ENCODE measurements at regions not wholly inside any gene's neighbourhood (a gene's known extent, or its start where the extent isn't known, plus 50 kb on each side); places are given as distances from the start of the nearest gene placed in this dataset.

GRCh38 chr4:138952411-138952810 lies 63.2 kb upstream of the NOCT start:
- no peaks in the 10 kb centered on the region for H3K9me3 ChIP-seq
- TF ChIP-seq CTCF (IDR thresholded peaks at IDR 0.05), result no peak
- no peak for TF ChIP-seq POLR2A (IDR thresholded peaks at IDR 0.05)
- TF ChIP-seq EP300 (IDR thresholded peaks at IDR 0.05), result no peak

GRCh38 chr4:138951764-138952163 lies 63.8 kb upstream of the NOCT start:
- TF ChIP-seq EP300 (IDR thresholded peaks at IDR 0.05) (no peak), CTCF (IDR thresholded peaks at IDR 0.05) (no peak), POLR2A (IDR thresholded peaks at IDR 0.05) (no peak)
- no peak overlapping the region for H3K4me3 ChIP-seq
- DNase-seq (ENCODE audit: low spot score in 2 of 2), result no peak
- H3K27me3 ChIP-seq, result no peaks in the 10 kb centered on the region
- no peak overlapping the region for H3K27ac ChIP-seq
- peaks cover 0 to 18% (median 5%) of the 10 kb centered on the region in 4 donors for H3K4me1 ChIP-seq
- no peaks in the 10 kb centered on the region for H3K9me3 ChIP-seq
- no peaks in the 10 kb centered on the region for H3K36me3 ChIP-seq
- WGBS, 2 donors, result 82 to 86% methylated on average over 1 of the region's 1 CpG

More at GRCh38 chr4:138952411-138952810, 63.2 kb upstream of the NOCT start:
- H3K36me3 ChIP-seq, result no peaks in the 10 kb centered on the region
- DNase-seq (ENCODE audit: low spot score in 2 of 2), result no peak
- peaks cover 0 to 18% (median 5%) of the 10 kb centered on the region in 4 donors for H3K4me1 ChIP-seq
- H3K27me3 ChIP-seq, result no peaks in the 10 kb centered on the region
- H3K4me3 ChIP-seq, result no peak overlapping the region
- no peak overlapping the region for H3K27ac ChIP-seq

- Histone ChIP-seq H3K27ac (no peak overlapping the region), H3K36me3 (no peaks in the 10 kb centered on the region), H3K27me3 (no peaks in the 10 kb centered on the region), H3K4me3 (no peak overlapping the region), H3K9me3 (no peaks in the 10 kb centered on the region), H3K4me1 (peaks cover 0 to 18% (median 5%) of the 10 kb centered on the region in 4 donors)
- 65 to 73% methylated on average over 4 of the region's 4 CpGs for WGBS, 2 donors
- no peak for DNase-seq (ENCODE audit: low spot score in 2 of 2)
- TF ChIP-seq CTCF (IDR thresholded peaks at IDR 0.05), result no peak
- TF ChIP-seq EP300 (IDR thresholded peaks at IDR 0.05), result no peak
- TF ChIP-seq POLR2A (IDR thresholded peaks at IDR 0.05), result no peak
These were observed 65.7 kb upstream of the NOCT start for GRCh38 chr4:138949866-138950265.

GRCh38 chr4:138948918-138949317 lies 66.7 kb upstream of the NOCT start:
- Histone ChIP-seq H3K27me3 (no peaks in the 10 kb centered on the region), H3K4me3 (no peak overlapping the region), H3K27ac (no peak overlapping the region), H3K36me3 (no peaks in the 10 kb centered on the region), H3K9me3 (no peaks in the 10 kb centered on the region), H3K4me1 (peaks cover 0 to 8% (median 3%) of the 10 kb centered on the region in 4 donors)
- no peak for DNase-seq (ENCODE audit: low spot score in 2 of 2)
- 58 to 65% methylated on average over 2 of the region's 2 CpGs for WGBS, 2 donors
- TF ChIP-seq CTCF (IDR thresholded peaks at IDR 0.05) (no peak), POLR2A (IDR thresholded peaks at IDR 0.05) (no peak), EP300 (IDR thresholded peaks at IDR 0.05) (no peak)

GRCh38 chr4:138946306-138946705 lies 69.3 kb upstream of the NOCT start:
- no peaks in the 10 kb centered on the region for H3K4me1 ChIP-seq
- WGBS, 2 donors, result 80 to 100% methylated on average over 1 of the region's 1 CpG
- no peaks in the 10 kb centered on the region for H3K9me3 ChIP-seq
- no peak for TF ChIP-seq POLR2A (IDR thresholded peaks at IDR 0.05)
- no peak for TF ChIP-seq EP300 (IDR thresholded peaks at IDR 0.05)
- no peak for TF ChIP-seq CTCF (IDR thresholded peaks at IDR 0.05)
- no peaks in the 10 kb centered on the region for H3K27me3 ChIP-seq
- H3K4me3 ChIP-seq, result no peak overlapping the region
- no peak overlapping the region for H3K27ac ChIP-seq
- DNase-seq (ENCODE audit: low spot score in 2 of 2), result no peak
- H3K36me3 ChIP-seq, result no peaks in the 10 kb centered on the region
